HepG2 (cell line): ENCODE measurements at regions not wholly inside any gene's neighbourhood (a gene's known extent, or its start where the extent isn't known, plus 50 kb on each side); places are given as distances from the start of the nearest gene placed in this dataset.

Source experiments
- ATAC-seq: fragments of 200-7000 bp; cut with Tn5 transposase; 3 replicates; pipeline ENCODE4 v1.9.1; 2020; ENCODE audit warnings: mild to moderate bottlenecking, moderate library complexity
- BruUV-seq: library from RNA; stranded (reverse); fragments of 400-500 nt; replicated peaks from 2 replicates; lab custom pipeline; 2021; lab: Mats Ljungman, UMichigan
- CTCF ChIA-PET: fragments of 300-600 bp; formaldehyde crosslinking; extraction: SDS; loops from one replicate; lab custom pipeline; 2021; ENCODE audit warnings: low total read pairs, inconsistent platforms, low intra/inter-chr PET ratio; lab: Yijun Ruan, JAX
- POLR2A ChIA-PET: fragments of 350-600 bp; sonication (Branson Sonifier 250); formaldehyde crosslinking; loops from one replicate; lab custom pipeline; 2020; ENCODE audit warnings: antibody characterized with exemption, inconsistent platforms; lab: Yijun Ruan, JAX
- DNase-seq: peaks from one replicate; pipeline ENCODE4 v3.0.0-alpha.2; 2015; ENCODE audit warnings: low spot score
- FAIRE-seq: peaks from 3 replicates; lab custom pipeline; 2011; peaks lifted over from hg19 to GRCh38; lab: Jason Lieb, UNC
- H2AFZ ChIP-seq: one replicate; pipeline ENCODE4 v1.6.1; 2011; ENCODE audit warnings: low read length, inconsistent platforms
- H3K27ac ChIP-seq: fragments of 300-600 bp; 3 replicates; pipeline ENCODE4 v1.8.0; 2011; ENCODE audit warnings: mixed run types, mild to moderate bottlenecking, mixed read lengths, low read length, inconsistent platforms; ENCODE audit not compliant: insufficient read depth; ENCODE audit errors: extremely low read length
- H3K27me3 ChIP-seq, 2 experiments: fragments of 200-600 bp in 1 of 2; 2 replicates in 1 of 2; 3 replicates in 1 of 2; pipeline versions ENCODE4 v1.6.0 to v1.8.0; 2011; ENCODE audit warnings: low read length in 2 of 2, mild to moderate bottlenecking in 2 of 2, moderate library complexity in 2 of 2, inconsistent platforms in 1 of 2; ENCODE audit not compliant: insufficient read depth in 2 of 2, control insufficient read depth in 1 of 2
- H3K36me3 ChIP-seq, 2 experiments: fragments of 200-600 bp in 1 of 2; replicated peaks in 1 of 2; 2 replicates in 1 of 2; 3 replicates in 1 of 2; pipeline versions ENCODE4 v1.5.1 to v1.8.0; 2011; ENCODE audit warnings: low read length in 2 of 2, inconsistent platforms in 1 of 2; ENCODE audit not compliant: insufficient read depth in 2 of 2, control insufficient read depth in 1 of 2
- H3K4me1 ChIP-seq: 2 replicates; pipeline ENCODE4 v1.5.1; 2012; ENCODE audit warnings: low read length, inconsistent platforms; ENCODE audit not compliant: insufficient read depth
- H3K4me2 ChIP-seq: 2 replicates; pipeline ENCODE4 v1.6.0; 2011; ENCODE audit warnings: low read depth, low read length, inconsistent platforms
- H3K4me3 ChIP-seq, 3 experiments: fragments of 200-600 bp in 1 of 3; sonication (generic), shearing (Covaris generic) in 1 of 3; replicated peaks in 1 of 3; 2 replicates each; pipeline ENCODE4 v1.5.1; 2011 to 2016; ENCODE audit warnings: low read length in 3 of 3, inconsistent platforms in 2 of 3, low read depth in 2 of 3, mild to moderate bottlenecking in 2 of 3, control low read depth in 1 of 3, mixed read lengths in 1 of 3; ENCODE audit not compliant: insufficient read depth in 1 of 3
- H3K79me2 ChIP-seq: one replicate; pipeline ENCODE4 v1.6.1; 2011; ENCODE audit warnings: low read length, inconsistent platforms; ENCODE audit not compliant: insufficient read depth
- H3K9ac ChIP-seq: 2 replicates; pipeline ENCODE4 v1.6.0; 2011; ENCODE audit warnings: mild to moderate bottlenecking, low read depth, low read length, inconsistent platforms; ENCODE audit not compliant: insufficient read depth
- H3K9me3 ChIP-seq: 2 replicates; pipeline ENCODE4 v1.5.1; 2012; ENCODE audit warnings: mild to moderate bottlenecking, low read length
- H4K20me1 ChIP-seq: 2 replicates; pipeline ENCODE4 v1.6.0; 2011; ENCODE audit warnings: inconsistent platforms, mild to moderate bottlenecking, low read length, moderate library complexity; ENCODE audit not compliant: insufficient read depth
- ATF7 ChIP-seq, 2 experiments: fragments of 450-650 bp in 1 of 2; sonication (generic) in 1 of 2; formaldehyde crosslinking in 1 of 2; IDR thresholded peaks; 2 replicates each; pipeline versions ENCODE4 v1.4.0 to v1.6.1; 2016 to 2020; ENCODE audit warnings: antibody characterized with exemption in 1 of 2, mild to moderate bottlenecking in 1 of 2, missing genetic modification reagents in 1 of 2
- CHCHD3 ChIP-seq: sonication (generic); formaldehyde crosslinking; IDR thresholded peaks from 2 replicates; pipeline ENCODE4 v1.8.0; 2022; ENCODE audit warnings: mild to moderate bottlenecking, missing genetic modification reagents, moderate library complexity
- CREB1 ChIP-seq, 2 experiments: fragments of 450-650 bp in 1 of 2; IDR thresholded peaks; 2 replicates each; pipeline ENCODE4 v1.6.1; 2016 to 2017; ENCODE audit warnings: control low read depth in 1 of 2, mild to moderate bottlenecking in 1 of 2, missing compliant biosample characterization in 1 of 2, missing genetic modification characterization in 1 of 2
- GATA4 ChIP-seq: sonication (generic); IDR thresholded peaks from 2 replicates; pipeline ENCODE4 v1.6.1; 2016; ENCODE audit warnings: antibody characterized with exemption, low read depth, borderline replicate concordance
- PAX8 ChIP-seq: sonication (generic); formaldehyde crosslinking; IDR thresholded peaks from 2 replicates; pipeline ENCODE4 v1.8.0; 2022; ENCODE audit warnings: mild to moderate bottlenecking, missing genetic modification reagents, borderline replicate concordance
- SOX5 ChIP-seq: IDR thresholded peaks from 2 replicates; pipeline ENCODE4 v1.6.1; 2016; ENCODE audit warnings: borderline replicate concordance
- ZNF333 ChIP-seq: sonication (generic); formaldehyde crosslinking; IDR thresholded peaks from 2 replicates; pipeline ENCODE4 v1.4.0; 2020; ENCODE audit warnings: mild to moderate bottlenecking, missing genetic modification reagents, borderline replicate concordance
- ZNF343 ChIP-seq: sonication (generic); formaldehyde crosslinking; IDR thresholded peaks from 2 replicates; pipeline ENCODE4 v1.4.0; 2020; ENCODE audit warnings: mild to moderate bottlenecking, missing genetic modification reagents
- WGBS: methylation state at CpG from one replicate; pipeline ENCODE4 v1.1.6; 2017; ENCODE audit warnings: low lambda C conversion rate; 5-methylcytosine and 5-hydroxymethylcytosine counted together
- in situ Hi-C: cut with HindIII; loops from 2 replicates; pipeline ENCODE4 v1.10.0; 2017; ENCODE audit warnings: low pct_unique_long_range_greater_than_20kb; ENCODE audit not compliant: extremely low pct_ligation_motif_present
- intact Hi-C: fragments of 100-400 bp; cut with micrococcal nuclease; formaldehyde crosslinking; loops from one replicate; pipeline ENCODE4 v1.10.0; 2022; ENCODE audit not compliant: unreplicated experiment
- TF ChIP-seq, protein P1 (sequence below): sonication (generic); formaldehyde crosslinking; conservative IDR thresholded peaks from 2 replicates; pipeline ENCODE4 v1.5.0; 2020; ENCODE audit warnings: missing genetic modification reagents
- TF ChIP-seq, protein P2 (sequence below): sonication (generic); formaldehyde crosslinking; IDR thresholded peaks from 2 replicates; pipeline ENCODE4 v1.4.0; 2020; ENCODE audit warnings: missing genetic modification reagents

DNA sequence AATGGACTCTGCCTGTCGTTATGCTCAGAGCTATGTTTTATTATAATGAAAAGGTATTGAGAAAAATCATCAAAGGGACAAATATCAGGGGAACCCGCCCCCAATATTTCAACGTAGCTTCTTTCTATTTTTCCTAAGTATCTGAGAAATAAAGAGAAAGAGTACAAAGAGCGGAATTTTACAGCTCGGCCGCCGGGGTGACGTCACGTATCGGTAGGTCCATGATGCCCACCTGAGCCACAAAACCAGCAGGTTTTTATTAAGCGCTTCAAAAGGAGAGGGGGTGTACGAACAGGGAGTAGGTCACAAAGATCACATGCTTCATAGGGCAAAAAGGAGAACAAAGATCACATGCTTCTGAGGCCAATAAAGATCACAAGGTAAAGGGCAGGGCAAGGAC lies 281.6 kb upstream of the POM121L12 start:
- H4K20me1 ChIP-seq = no peaks in the 10 kb centered on the region
- POLR2A ChIA-PET = no interaction called here
- H3K36me3 ChIP-seq = no peaks in the 10 kb centered on the region
- CTCF ChIA-PET = no interaction called here
- H3K4me3 ChIP-seq = no peak overlapping the region
- in situ Hi-C loops = no loop called here
- no peak overlapping the region for H3K27ac ChIP-seq
- BruUV-seq = no TSS peak
- H3K4me1 ChIP-seq = no peaks in the 10 kb centered on the region
- ATAC-seq = no peak
- TF ChIP-seq ZNF343 (CRISPR knock-in tag) = no peak
- TF ChIP-seq CREB1 (IDR thresholded peaks at IDR 0.05) = peak; percentile 92
- no peak for TF ChIP-seq CREB1 (CRISPR knock-in tag; IDR thresholded peaks at IDR 0.05)
- TF ChIP-seq ATF7 (IDR thresholded peaks at IDR 0.05) = peak; percentile 54
- no peak for TF ChIP-seq ATF7 (CRISPR knock-in tag; IDR thresholded peaks at IDR 0.05)
- no peak for TF ChIP-seq CHCHD3 (CRISPR knock-in tag)
- no peaks in the 10 kb centered on the region for H3K27me3 ChIP-seq
- no peaks in the 10 kb centered on the region for H3K79me2 ChIP-seq
- no peak for DNase-seq
- no peak for FAIRE-seq
- H2AFZ ChIP-seq = no peak overlapping the region
- WGBS = 18% methylated on average over 12 of the region's 12 CpGs
- intact Hi-C loops = no loop called here
- H3K9ac ChIP-seq = no peak overlapping the region
- peaks cover 23% of the 10 kb centered on the region for H3K9me3 ChIP-seq
- H3K4me2 ChIP-seq = no peak overlapping the region

DNA sequence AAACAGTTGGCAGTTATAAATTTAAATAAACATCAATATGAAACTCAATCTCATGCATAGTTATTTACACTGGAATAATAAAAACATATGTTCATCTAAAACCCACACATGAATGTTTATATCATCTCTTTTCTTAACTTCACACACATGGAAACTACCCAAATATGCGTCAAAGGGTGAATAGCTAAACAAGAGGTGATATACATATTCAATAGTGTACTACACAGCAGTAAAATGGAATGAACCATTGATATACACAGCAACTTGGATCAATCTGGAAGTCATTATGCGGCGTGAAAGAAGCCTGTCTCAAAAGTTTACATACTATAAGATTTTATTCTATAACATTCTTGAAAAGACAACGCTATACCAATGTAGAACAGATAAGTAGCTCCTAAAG lies 282.5 kb upstream of the POM121L12 start:
- ChIA-PET CTCF (no interaction called here), POLR2A (no interaction called here)
- Histone ChIP-seq H3K9ac (no peak overlapping the region), H3K79me2 (no peaks in the 10 kb centered on the region), H3K36me3 (no peaks in the 10 kb centered on the region), H3K27ac (no peak overlapping the region), H4K20me1 (no peaks in the 10 kb centered on the region), H3K4me3 (no peak overlapping the region), H3K4me2 (no peak overlapping the region), H3K27me3 (no peaks in the 10 kb centered on the region), H3K9me3 (peaks cover 20% of the 10 kb centered on the region), H3K4me1 (no peaks in the 10 kb centered on the region), H2AFZ (no peak overlapping the region)
- no TSS peak for BruUV-seq
- no peak for DNase-seq
- in situ Hi-C loops = no loop called here
- TF ChIP-seq ZNF333 (CRISPR knock-in tag) = no peak
- TF ChIP-seq SOX5 (CRISPR knock-in tag) = no peak
- TF ChIP-seq, protein P1, sequence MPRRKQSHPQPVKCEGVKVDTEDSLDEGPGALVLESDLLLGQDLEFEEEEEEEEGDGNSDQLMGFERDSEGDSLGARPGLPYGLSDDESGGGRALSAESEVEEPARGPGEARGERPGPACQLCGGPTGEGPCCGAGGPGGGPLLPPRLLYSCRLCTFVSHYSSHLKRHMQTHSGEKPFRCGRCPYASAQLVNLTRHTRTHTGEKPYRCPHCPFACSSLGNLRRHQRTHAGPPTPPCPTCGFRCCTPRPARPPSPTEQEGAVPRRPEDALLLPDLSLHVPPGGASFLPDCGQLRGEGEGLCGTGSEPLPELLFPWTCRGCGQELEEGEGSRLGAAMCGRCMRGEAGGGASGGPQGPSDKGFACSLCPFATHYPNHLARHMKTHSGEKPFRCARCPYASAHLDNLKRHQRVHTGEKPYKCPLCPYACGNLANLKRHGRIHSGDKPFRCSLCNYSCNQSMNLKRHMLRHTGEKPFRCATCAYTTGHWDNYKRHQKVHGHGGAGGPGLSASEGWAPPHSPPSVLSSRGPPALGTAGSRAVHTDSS = no peak
- no peak for TF ChIP-seq PAX8
- TF ChIP-seq GATA4 = no peak
- TF ChIP-seq, protein P2, sequence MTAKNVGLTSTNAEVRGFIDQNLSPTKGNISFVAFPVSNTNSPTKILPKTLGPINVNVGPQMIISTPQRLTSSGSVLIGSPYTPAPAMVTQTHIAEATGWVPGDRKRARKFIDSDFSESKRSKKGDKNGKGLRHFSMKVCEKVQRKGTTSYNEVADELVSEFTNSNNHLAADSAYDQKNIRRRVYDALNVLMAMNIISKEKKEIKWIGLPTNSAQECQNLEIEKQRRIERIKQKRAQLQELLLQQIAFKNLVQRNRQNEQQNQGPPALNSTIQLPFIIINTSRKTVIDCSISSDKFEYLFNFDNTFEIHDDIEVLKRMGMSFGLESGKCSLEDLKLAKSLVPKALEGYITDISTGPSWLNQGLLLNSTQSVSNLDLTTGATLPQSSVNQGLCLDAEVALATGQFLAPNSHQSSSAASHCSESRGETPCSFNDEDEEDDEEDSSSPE (CRISPR knock-in tag) = no peak
- WGBS = 31% methylated on average over 4 of the region's 4 CpGs
- no peak for FAIRE-seq
- intact Hi-C loops = no loop called here
- ATAC-seq = no peak
